ENCODE measurements at regions not wholly inside any gene's neighbourhood (a gene's known extent, or its start where the extent isn't known, plus 50 kb on each side); places are given as distances from the start of the nearest gene placed in this dataset.

- TF ChIP-seq ZNF274 (IDR thresholded peaks at IDR 0.05; ENCODE audit: low read depth, low read length) (no peak), YY1 (IDR thresholded peaks at IDR 0.05; ENCODE audit: insufficient read depth, insufficient read length) (no peak), SUZ12 (IDR thresholded peaks at IDR 0.05; ENCODE audit: extremely low read depth, insufficient read depth, insufficient read length) (no peak)
Observed at GRCh38 chr6:56730663-56731529, 88.2 kb upstream of the DST start.

All from NT2/D1 (cell line).